WTC11 (cell line): ENCODE measurements at regions not wholly inside any gene's neighbourhood (a gene's known extent, or its start where the extent isn't known, plus 50 kb on each side); places are given as distances from the start of the nearest gene placed in this dataset.

Experiments
- TEAD4 ChIP-seq: sonication (generic); formaldehyde crosslinking; IDR thresholded peaks from 2 replicates; pipeline ENCODE4 v1.8.0; 2022; ENCODE audit warnings: mild to moderate bottlenecking, missing genetic modification reagents
- TF ChIP-seq, protein P1 (sequence below): sonication (generic); formaldehyde crosslinking; IDR thresholded peaks from 2 replicates; pipeline ENCODE4 v1.8.0; 2022; ENCODE audit warnings: mild to moderate bottlenecking, missing genetic modification reagents

DNA sequence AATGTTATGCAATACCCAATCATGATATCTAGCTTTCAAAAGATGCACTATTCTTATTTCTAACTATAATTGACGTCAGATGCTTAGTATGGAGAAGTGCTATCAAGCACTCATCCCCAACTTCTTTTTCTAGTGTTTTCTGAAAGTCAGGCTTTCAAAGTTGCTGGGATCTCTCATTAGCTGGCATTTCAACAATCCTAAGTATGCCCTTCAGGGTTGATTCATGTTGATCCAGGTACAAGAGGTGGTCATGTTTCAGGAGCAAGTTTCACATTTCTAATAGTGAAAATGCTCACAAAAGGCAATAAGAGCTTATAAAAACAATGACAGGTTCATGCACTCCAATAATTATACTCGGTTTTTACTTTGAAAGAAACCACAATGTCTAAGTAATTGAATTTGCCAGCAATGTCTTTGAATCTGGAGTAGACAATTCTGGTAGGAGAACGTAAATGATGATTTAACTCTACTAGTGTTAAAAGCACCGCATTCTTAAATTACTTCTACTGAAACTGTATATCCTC lies 193.7 kb upstream of the KHDRBS2 start:
- TF ChIP-seq, protein P1, sequence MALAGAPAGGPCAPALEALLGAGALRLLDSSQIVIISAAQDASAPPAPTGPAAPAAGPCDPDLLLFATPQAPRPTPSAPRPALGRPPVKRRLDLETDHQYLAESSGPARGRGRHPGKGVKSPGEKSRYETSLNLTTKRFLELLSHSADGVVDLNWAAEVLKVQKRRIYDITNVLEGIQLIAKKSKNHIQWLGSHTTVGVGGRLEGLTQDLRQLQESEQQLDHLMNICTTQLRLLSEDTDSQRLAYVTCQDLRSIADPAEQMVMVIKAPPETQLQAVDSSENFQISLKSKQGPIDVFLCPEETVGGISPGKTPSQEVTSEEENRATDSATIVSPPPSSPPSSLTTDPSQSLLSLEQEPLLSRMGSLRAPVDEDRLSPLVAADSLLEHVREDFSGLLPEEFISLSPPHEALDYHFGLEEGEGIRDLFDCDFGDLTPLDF (CRISPR knock-in tag) = no peak
- TF ChIP-seq TEAD4 (CRISPR knock-in tag) = no peak
